ENCODE measurements at regions not wholly inside any gene's neighbourhood (a gene's known extent, or its start where the extent isn't known, plus 50 kb on each side); places are given as distances from the start of the nearest gene placed in this dataset.
A peak's percentile ranks its signal among the peaks of the same experiment; 100 is the strongest.
"Not testable (repeated sequence)": the region's sequence is repeated elsewhere in the genome, so short reads cannot be mapped to it uniquely, and the experiment has no call there.

GRCh38 chrY:7672796-7673195 lies 761.2 kb upstream of the AMELY start:
- Histone ChIP-seq H3K27ac (no peak overlapping the region), H3K27me3 (no peaks in the 10 kb centered on the region), H3K4me3 (replicated peaks in 1 of 3) (no peak overlapping the region), H3K9me3 (no peaks in the 10 kb centered on the region), H3K4me1 (no peaks in the 10 kb centered on the region), H3K36me3 (no peaks in the 10 kb centered on the region)
- intact Hi-C loops (cut with DNase I), result no loop called here
- 92 to 100% methylated on average over 1 to 8 of the region's 15 CpGs for WGBS, 2 donors
- no peak for DNase-seq
- TF ChIP-seq, protein P1, sequence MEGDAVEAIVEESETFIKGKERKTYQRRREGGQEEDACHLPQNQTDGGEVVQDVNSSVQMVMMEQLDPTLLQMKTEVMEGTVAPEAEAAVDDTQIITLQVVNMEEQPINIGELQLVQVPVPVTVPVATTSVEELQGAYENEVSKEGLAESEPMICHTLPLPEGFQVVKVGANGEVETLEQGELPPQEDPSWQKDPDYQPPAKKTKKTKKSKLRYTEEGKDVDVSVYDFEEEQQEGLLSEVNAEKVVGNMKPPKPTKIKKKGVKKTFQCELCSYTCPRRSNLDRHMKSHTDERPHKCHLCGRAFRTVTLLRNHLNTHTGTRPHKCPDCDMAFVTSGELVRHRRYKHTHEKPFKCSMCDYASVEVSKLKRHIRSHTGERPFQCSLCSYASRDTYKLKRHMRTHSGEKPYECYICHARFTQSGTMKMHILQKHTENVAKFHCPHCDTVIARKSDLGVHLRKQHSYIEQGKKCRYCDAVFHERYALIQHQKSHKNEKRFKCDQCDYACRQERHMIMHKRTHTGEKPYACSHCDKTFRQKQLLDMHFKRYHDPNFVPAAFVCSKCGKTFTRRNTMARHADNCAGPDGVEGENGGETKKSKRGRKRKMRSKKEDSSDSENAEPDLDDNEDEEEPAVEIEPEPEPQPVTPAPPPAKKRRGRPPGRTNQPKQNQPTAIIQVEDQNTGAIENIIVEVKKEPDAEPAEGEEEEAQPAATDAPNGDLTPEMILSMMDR (IDR thresholded peaks at IDR 0.05), result no peak
- no peak for TF ChIP-seq POLR2A (IDR thresholded peaks at IDR 0.05)

DNA sequence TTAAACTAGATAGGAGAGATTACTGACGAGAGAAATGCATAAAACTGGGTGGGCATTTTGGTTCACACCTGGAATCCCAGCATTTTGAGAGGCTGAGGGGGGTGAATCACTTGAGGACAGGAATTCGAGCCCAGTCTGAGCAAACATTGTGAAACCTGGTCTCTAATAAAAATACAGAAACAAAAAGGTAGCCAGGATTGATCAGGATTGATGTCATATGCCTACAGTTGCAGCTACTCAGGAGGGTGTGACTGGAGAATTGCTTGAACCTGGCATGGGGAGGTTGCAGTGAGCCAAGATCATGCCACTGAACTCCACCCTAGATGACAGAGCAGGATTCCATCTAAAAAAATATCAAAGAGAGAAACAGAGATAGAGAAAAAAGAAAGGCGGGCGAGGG lies 751.7 kb upstream of the AMELY start:
- no peak for DNase-seq
- no peak for TF ChIP-seq POLR2A (IDR thresholded peaks at IDR 0.05)
- TF ChIP-seq, protein P1 (IDR thresholded peaks at IDR 0.05), result no peak
- intact Hi-C loops (cut with DNase I), result no loop called here
- H3K9me3 ChIP-seq, result no peaks in the 10 kb centered on the region
- WGBS, 2 donors, result 75 to 82% methylated on average over 4 of the region's 4 CpGs
- no peaks in the 10 kb centered on the region for H3K4me1 ChIP-seq
- H3K4me3 ChIP-seq (replicated peaks in 1 of 3), result no peak overlapping the region
- H3K36me3 ChIP-seq, result no peaks in the 10 kb centered on the region
- H3K27me3 ChIP-seq, result no peaks in the 10 kb centered on the region
- H3K27ac ChIP-seq, result no peak overlapping the region

GRCh38 chrY:7659047-7659446 lies 747.5 kb upstream of the AMELY start:
- 100% methylated on average over 3 to 4 of the region's 5 CpGs for WGBS, 2 donors
- H3K36me3 ChIP-seq, result no peaks in the 10 kb centered on the region
- H3K4me3 ChIP-seq (replicated peaks in 1 of 3), result no peak overlapping the region
- TF ChIP-seq POLR2A (IDR thresholded peaks at IDR 0.05), result no peak
- TF ChIP-seq, protein P1 (IDR thresholded peaks at IDR 0.05), result no peak
- H3K9me3 ChIP-seq, result no peaks in the 10 kb centered on the region
- no peak overlapping the region for H3K27ac ChIP-seq
- DNase-seq, result no peak
- no peaks in the 10 kb centered on the region for H3K4me1 ChIP-seq
- intact Hi-C loops (cut with DNase I), result no loop called here
- H3K27me3 ChIP-seq, result no peaks in the 10 kb centered on the region

DNA sequence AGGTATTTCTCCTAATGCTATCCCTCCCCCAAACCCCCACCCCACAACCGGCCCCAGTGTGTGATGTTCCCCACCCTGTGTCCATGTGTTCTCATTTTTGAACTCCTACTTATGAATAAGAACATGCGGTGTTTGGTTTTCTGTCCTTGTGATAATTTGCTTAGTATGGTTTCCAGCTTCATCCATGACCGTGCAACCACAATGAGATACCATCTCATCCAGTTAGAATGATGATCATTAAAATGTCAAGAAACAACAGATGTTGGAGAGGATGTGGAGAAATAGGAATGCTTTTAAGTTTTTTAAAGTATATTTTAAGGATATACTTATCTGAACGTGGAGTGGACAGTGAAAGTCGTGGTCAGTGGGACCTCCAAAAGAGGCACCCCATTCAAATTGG lies 745.0 kb upstream of the AMELY start:
- WGBS, 2 donors, result 85 to 94% methylated on average over 5 of the region's 5 CpGs
- no peaks in the 10 kb centered on the region for H3K9me3 ChIP-seq
- no peaks in the 10 kb centered on the region for H3K27me3 ChIP-seq
- intact Hi-C loops (cut with DNase I), result no loop called here
- H3K4me3 ChIP-seq (replicated peaks in 1 of 3), result no peak overlapping the region
- H3K27ac ChIP-seq, result no peak overlapping the region
- no peaks in the 10 kb centered on the region for H3K36me3 ChIP-seq
- DNase-seq, result no peak
- H3K4me1 ChIP-seq, result no peaks in the 10 kb centered on the region
- TF ChIP-seq, protein P1 (IDR thresholded peaks at IDR 0.05), result no peak
- TF ChIP-seq POLR2A (IDR thresholded peaks at IDR 0.05), result no peak

GRCh38 chrY:7654985-7655384 lies 743.4 kb upstream of the AMELY start:
- intact Hi-C loops (cut with DNase I), result no loop called here
- Histone ChIP-seq H3K36me3 (no peaks in the 10 kb centered on the region), H3K4me1 (no peaks in the 10 kb centered on the region), H3K27ac (no peak overlapping the region), H3K27me3 (no peaks in the 10 kb centered on the region), H3K9me3 (no peaks in the 10 kb centered on the region), H3K4me3 (replicated peaks in 1 of 3) (no peak overlapping the region)
- no peak for DNase-seq
- no peak for TF ChIP-seq POLR2A (IDR thresholded peaks at IDR 0.05)
- TF ChIP-seq, protein P1 (IDR thresholded peaks at IDR 0.05), result no peak

GRCh38 chrY:7649866-7650265 lies 738.3 kb upstream of the AMELY start:
- peak; percentile 28 to 41 for DNase-seq
- H3K4me1 ChIP-seq; H3K9me3 ChIP-seq; H3K4me3 ChIP-seq (replicated peaks in 1 of 3); H3K27me3 ChIP-seq; H3K27ac ChIP-seq; intact Hi-C loops (cut with DNase I); H3K36me3 ChIP-seq: not testable (repeated sequence)
- 64 to 72% methylated on average over 1 of the region's 1 CpG for WGBS, 2 donors
